Neural cell (in vitro differentiated cells): ENCODE measurements at regions not wholly inside any gene's neighbourhood (a gene's known extent, or its start where the extent isn't known, plus 50 kb on each side); places are given as distances from the start of the nearest gene placed in this dataset.

ENCODE experiments used
- H2AFZ ChIP-seq: fragments of 200-600, 300-800 bp; sonication (generic), shearing (Covaris generic); 2 replicates; pipeline ENCODE4 v1.6.0; 2014; ENCODE audit warnings: low read depth, mild to moderate bottlenecking, antibody characterized with exemption, low read length, moderate library complexity
- H3F3A ChIP-seq: fragments of 200-600 bp; shearing (Covaris generic); 2 replicates; pipeline ENCODE4 v1.6.1; 2016; ENCODE audit warnings: mild to moderate bottlenecking, moderate library complexity, mixed read lengths, antibody characterized with exemption, low read length; ENCODE audit not compliant: insufficient read depth, poor library complexity, severe bottlenecking
- H3K27ac ChIP-seq: fragments of 200-600, 300-800 bp; sonication (generic), shearing (Covaris generic); 2 replicates; pipeline ENCODE4 v1.5.1; 2014; ENCODE audit warnings: mild to moderate bottlenecking, low read length, moderate library complexity
- H3K27me3 ChIP-seq: fragments of 300-800, 200-600 bp; sonication (generic), shearing (Covaris generic); 2 replicates; pipeline ENCODE4 v1.6.0; 2014; ENCODE audit warnings: mild to moderate bottlenecking, low read depth, low read length, moderate library complexity; ENCODE audit not compliant: insufficient read depth
- H3K36me3 ChIP-seq: fragments of 300-800, 200-600 bp; sonication (generic), shearing (Covaris generic); 2 replicates; pipeline ENCODE4 v1.5.1; 2014; ENCODE audit warnings: mild to moderate bottlenecking, antibody characterized with exemption, low read length, moderate library complexity; ENCODE audit not compliant: insufficient read depth
- H3K4me2 ChIP-seq: fragments of 300-800, 200-600 bp; sonication (generic), shearing (Covaris generic); 2 replicates; pipeline ENCODE4 v1.6.0; 2014; ENCODE audit warnings: mild to moderate bottlenecking, low read length
- H3K4me3 ChIP-seq: fragments of 300-800, 200-600 bp; sonication (generic), shearing (Covaris generic); 2 replicates; pipeline ENCODE4 v1.5.1; 2014; ENCODE audit warnings: mild to moderate bottlenecking, low read length, moderate library complexity
- H3K79me2 ChIP-seq: fragments of 200-600 bp; shearing (Covaris generic); replicated peaks from 2 replicates; pipeline ENCODE4 v1.6.0; 2014; ENCODE audit warnings: mild to moderate bottlenecking, low read length, moderate library complexity; ENCODE audit not compliant: insufficient read depth
- H3K9ac ChIP-seq: fragments of 300-800, 200-600 bp; sonication (generic), shearing (Covaris generic); 2 replicates; pipeline ENCODE4 v1.6.1; 2016; ENCODE audit warnings: mild to moderate bottlenecking, low read length, mixed read lengths
- H3K9me2 ChIP-seq: fragments of 200-600 bp; shearing (Covaris generic); 2 replicates; pipeline ENCODE4 v1.6.1; 2016; ENCODE audit warnings: mild to moderate bottlenecking, low read length, mixed read lengths; ENCODE audit not compliant: insufficient read depth
- H3K9me3 ChIP-seq: fragments of 200-600, 300-800 bp; sonication (generic), shearing (Covaris generic); 2 replicates; pipeline ENCODE4 v1.6.1; 2016; ENCODE audit warnings: mild to moderate bottlenecking, mixed run types, low read length, moderate library complexity, mixed read lengths
- H4K20me1 ChIP-seq: fragments of 200-600 bp; shearing (Covaris generic); 2 replicates; pipeline ENCODE4 v1.6.1; 2016; ENCODE audit warnings: mild to moderate bottlenecking, mixed run types; ENCODE audit not compliant: insufficient read depth
- EP300 ChIP-seq: fragments of 450-650 bp; conservative IDR thresholded peaks from 2 replicates; pipeline ENCODE4 v1.6.1; 2014; ENCODE audit warnings: antibody characterized with exemption, mild to moderate bottlenecking, moderate library complexity; ENCODE audit not compliant: poor library complexity, severe bottlenecking
- EZH2 ChIP-seq: fragments of 200-600, 300-800 bp; shearing (Covaris generic), sonication (generic); IDR thresholded peaks from 2 replicates; pipeline ENCODE4 v1.6.1; 2014; ENCODE audit warnings: antibody characterized with exemption, low read length, borderline replicate concordance, mild to moderate bottlenecking; ENCODE audit not compliant: insufficient read depth, poor library complexity, severe bottlenecking
- MXI1 ChIP-seq: fragments of 450-650 bp; conservative IDR thresholded peaks from 2 replicates; pipeline ENCODE4 v1.6.1; 2014; ENCODE audit warnings: antibody characterized with exemption, mild to moderate bottlenecking; ENCODE audit not compliant: poor library complexity, severe bottlenecking
- POLR2AphosphoS5 ChIP-seq: IDR thresholded peaks from 2 replicates; pipeline ENCODE4 v1.6.1; 2012
- SMC3 ChIP-seq: fragments of 450-650 bp; conservative IDR thresholded peaks from 2 replicates; pipeline ENCODE4 v1.6.1; 2014; ENCODE audit warnings: antibody characterized with exemption, mild to moderate bottlenecking, moderate library complexity; ENCODE audit not compliant: poor library complexity
- TAF1 ChIP-seq: IDR thresholded peaks from 2 replicates; pipeline ENCODE4 v1.6.1; 2012; ENCODE audit warnings: low read depth
- TF ChIP-seq, protein P1 (sequence below): IDR thresholded peaks from 2 replicates; pipeline ENCODE4 v1.6.1; 2012; ENCODE audit warnings: borderline replicate concordance
- TF ChIP-seq, protein P2 (sequence below): fragments of 450-650 bp; IDR thresholded peaks from 2 replicates; pipeline ENCODE4 v1.5.1; 2014; ENCODE audit warnings: antibody characterized with exemption, mild to moderate bottlenecking, moderate library complexity; ENCODE audit not compliant: poor library complexity, severe bottlenecking

DNA sequence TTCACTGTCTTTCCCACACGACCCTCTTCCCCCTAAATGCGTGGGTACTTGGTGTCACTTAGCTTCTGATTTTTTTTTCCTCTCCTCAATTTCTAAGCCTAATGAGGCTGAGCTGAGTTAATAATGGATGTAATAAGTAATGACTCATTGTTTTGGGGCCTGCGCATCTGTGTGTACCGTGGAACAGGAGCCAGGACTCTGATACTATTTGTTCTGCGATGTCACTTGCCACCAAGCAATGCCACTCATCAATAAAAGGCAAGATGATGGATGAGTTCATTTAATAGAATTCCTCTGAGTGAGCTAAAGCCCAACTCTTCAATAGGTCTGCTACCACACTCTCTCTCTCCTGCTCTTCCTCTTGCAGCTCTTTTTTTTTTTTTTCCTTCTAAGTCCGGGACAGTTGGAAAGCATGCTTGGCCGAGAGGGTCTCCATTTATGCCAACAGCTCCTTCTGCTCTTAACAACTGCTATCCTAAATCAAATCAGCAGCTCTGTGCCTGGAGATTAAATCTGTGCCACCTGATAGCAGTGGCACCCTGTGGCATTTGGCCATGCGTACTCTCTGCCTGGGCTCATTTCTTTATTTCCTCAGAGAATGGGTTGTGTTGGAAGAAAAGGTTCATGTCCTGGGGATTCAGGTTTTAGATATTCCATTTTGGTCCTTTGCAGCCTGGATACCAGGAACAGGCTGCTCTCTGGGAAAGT lies 1284.2 kb upstream of the PIK3C3 start:
- no peaks in the 10 kb centered on the region for H3K36me3 ChIP-seq
- H3K9me2 ChIP-seq: no peaks in the 10 kb centered on the region
- H3K27me3 ChIP-seq: no peaks in the 10 kb centered on the region
- no peaks in the 10 kb centered on the region for H3F3A ChIP-seq
- H3K79me2 ChIP-seq: no peaks in the 10 kb centered on the region
- no peak overlapping the region for H3K4me3 ChIP-seq
- TF ChIP-seq SMC3: no peak
- TF ChIP-seq EP300: no peak
- no peak for TF ChIP-seq POLR2AphosphoS5
- no peak for TF ChIP-seq TAF1
- H3K9me3 ChIP-seq: no peaks in the 10 kb centered on the region
- no peaks in the 10 kb centered on the region for H4K20me1 ChIP-seq
- no peak overlapping the region for H3K27ac ChIP-seq
- no peak overlapping the region for H3K4me2 ChIP-seq
- H3K9ac ChIP-seq: no peak overlapping the region
- no peak overlapping the region for H2AFZ ChIP-seq

DNA sequence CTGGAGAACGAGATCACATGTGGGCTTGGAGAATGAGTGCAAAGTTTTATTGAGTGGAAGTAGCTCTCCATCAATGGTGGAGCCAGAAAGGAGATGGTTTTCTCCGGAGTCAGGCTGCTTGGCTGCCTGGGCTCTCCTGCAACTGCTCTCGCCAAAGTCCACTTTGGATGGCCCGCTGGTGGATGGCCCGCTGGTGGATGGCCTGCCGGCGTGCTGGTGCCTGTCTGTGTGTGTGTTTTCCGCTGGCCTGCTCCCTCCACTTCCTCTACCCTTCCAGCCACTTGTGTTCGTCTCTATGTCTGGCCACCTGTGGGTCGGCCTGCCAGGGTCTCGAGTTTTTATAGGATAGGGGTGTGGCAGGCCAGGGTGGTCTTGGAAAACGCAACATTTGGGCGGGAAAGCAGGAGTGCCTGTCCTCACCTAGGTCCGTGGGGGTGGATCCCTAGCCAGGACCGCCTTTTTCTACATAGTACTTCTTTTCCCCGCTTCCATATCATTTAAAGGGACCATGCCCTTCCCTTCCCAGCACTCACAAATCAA lies 1292.1 kb upstream of the PIK3C3 start:
- no peaks in the 10 kb centered on the region for H3F3A ChIP-seq
- no peaks in the 10 kb centered on the region for H3K27me3 ChIP-seq
- H3K79me2 ChIP-seq: no peaks in the 10 kb centered on the region
- no peak overlapping the region for H3K9ac ChIP-seq
- no peaks in the 10 kb centered on the region for H3K9me2 ChIP-seq
- no peaks in the 10 kb centered on the region for H4K20me1 ChIP-seq
- no peak overlapping the region for H2AFZ ChIP-seq
- no peaks in the 10 kb centered on the region for H3K36me3 ChIP-seq
- H3K27ac ChIP-seq: no peak overlapping the region
- no peak for TF ChIP-seq POLR2AphosphoS5
- TF ChIP-seq, protein P1, sequence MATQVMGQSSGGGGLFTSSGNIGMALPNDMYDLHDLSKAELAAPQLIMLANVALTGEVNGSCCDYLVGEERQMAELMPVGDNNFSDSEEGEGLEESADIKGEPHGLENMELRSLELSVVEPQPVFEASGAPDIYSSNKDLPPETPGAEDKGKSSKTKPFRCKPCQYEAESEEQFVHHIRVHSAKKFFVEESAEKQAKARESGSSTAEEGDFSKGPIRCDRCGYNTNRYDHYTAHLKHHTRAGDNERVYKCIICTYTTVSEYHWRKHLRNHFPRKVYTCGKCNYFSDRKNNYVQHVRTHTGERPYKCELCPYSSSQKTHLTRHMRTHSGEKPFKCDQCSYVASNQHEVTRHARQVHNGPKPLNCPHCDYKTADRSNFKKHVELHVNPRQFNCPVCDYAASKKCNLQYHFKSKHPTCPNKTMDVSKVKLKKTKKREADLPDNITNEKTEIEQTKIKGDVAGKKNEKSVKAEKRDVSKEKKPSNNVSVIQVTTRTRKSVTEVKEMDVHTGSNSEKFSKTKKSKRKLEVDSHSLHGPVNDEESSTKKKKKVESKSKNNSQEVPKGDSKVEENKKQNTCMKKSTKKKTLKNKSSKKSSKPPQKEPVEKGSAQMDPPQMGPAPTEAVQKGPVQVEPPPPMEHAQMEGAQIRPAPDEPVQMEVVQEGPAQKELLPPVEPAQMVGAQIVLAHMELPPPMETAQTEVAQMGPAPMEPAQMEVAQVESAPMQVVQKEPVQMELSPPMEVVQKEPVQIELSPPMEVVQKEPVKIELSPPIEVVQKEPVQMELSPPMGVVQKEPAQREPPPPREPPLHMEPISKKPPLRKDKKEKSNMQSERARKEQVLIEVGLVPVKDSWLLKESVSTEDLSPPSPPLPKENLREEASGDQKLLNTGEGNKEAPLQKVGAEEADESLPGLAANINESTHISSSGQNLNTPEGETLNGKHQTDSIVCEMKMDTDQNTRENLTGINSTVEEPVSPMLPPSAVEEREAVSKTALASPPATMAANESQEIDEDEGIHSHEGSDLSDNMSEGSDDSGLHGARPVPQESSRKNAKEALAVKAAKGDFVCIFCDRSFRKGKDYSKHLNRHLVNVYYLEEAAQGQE: no peak
- TF ChIP-seq MXI1: no peak
- no peak for TF ChIP-seq TAF1
- TF ChIP-seq EZH2: no peak
- TF ChIP-seq EP300: no peak
- TF ChIP-seq, protein P2, sequence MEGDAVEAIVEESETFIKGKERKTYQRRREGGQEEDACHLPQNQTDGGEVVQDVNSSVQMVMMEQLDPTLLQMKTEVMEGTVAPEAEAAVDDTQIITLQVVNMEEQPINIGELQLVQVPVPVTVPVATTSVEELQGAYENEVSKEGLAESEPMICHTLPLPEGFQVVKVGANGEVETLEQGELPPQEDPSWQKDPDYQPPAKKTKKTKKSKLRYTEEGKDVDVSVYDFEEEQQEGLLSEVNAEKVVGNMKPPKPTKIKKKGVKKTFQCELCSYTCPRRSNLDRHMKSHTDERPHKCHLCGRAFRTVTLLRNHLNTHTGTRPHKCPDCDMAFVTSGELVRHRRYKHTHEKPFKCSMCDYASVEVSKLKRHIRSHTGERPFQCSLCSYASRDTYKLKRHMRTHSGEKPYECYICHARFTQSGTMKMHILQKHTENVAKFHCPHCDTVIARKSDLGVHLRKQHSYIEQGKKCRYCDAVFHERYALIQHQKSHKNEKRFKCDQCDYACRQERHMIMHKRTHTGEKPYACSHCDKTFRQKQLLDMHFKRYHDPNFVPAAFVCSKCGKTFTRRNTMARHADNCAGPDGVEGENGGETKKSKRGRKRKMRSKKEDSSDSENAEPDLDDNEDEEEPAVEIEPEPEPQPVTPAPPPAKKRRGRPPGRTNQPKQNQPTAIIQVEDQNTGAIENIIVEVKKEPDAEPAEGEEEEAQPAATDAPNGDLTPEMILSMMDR: no peak
- H3K9me3 ChIP-seq: no peaks in the 10 kb centered on the region
- no peak overlapping the region for H3K4me2 ChIP-seq
- no peak overlapping the region for H3K4me3 ChIP-seq
